CD8-positive, alpha-beta memory T cell (primary cell): ENCODE measurements at regions not wholly inside any gene's neighbourhood (a gene's known extent, or its start where the extent isn't known, plus 50 kb on each side); places are given as distances from the start of the nearest gene placed in this dataset.

Source experiments
- CTCF ChIA-PET: fragments of 350-600 bp; sonication (Branson Sonifier 250); formaldehyde crosslinking; loops from one replicate; lab custom pipeline; 2021; ENCODE audit warnings: antibody characterized with exemption; lab: Charles Lee
- POLR2A ChIA-PET: fragments of 350-600 bp; sonication (Branson Sonifier 250); formaldehyde crosslinking; loops from one replicate; lab custom pipeline; 2021; ENCODE audit warnings: antibody characterized with exemption; lab: Charles Lee
- DNase-seq, 5 donors: peaks; one replicate each; pipeline versions ENCODE4 v3.0.0 to v3.0.0-alpha.2; 2020 to 2022; ENCODE audit warnings: mixed read lengths in 1 of 5
- H3K27ac ChIP-seq: one replicate; pipeline ENCODE4 v1.7.0; 2013; ENCODE audit warnings: low read depth, mild to moderate bottlenecking, low read length, moderate library complexity
- H3K27me3 ChIP-seq: 2 replicates; pipeline ENCODE4 v1.7.0; 2013; ENCODE audit warnings: low read length, mild to moderate bottlenecking; ENCODE audit not compliant: insufficient read depth, poor library complexity, severe bottlenecking
- H3K36me3 ChIP-seq: 2 replicates; pipeline ENCODE4 v1.7.0; 2013; ENCODE audit warnings: mild to moderate bottlenecking, low read length, moderate library complexity; ENCODE audit not compliant: insufficient read depth
- H3K4me1 ChIP-seq: 2 replicates; pipeline ENCODE4 v1.7.0; 2013; ENCODE audit warnings: mild to moderate bottlenecking, low read length, moderate library complexity; ENCODE audit not compliant: insufficient read depth
- H3K4me3 ChIP-seq: 2 replicates; pipeline ENCODE4 v1.7.0; 2013; ENCODE audit warnings: mild to moderate bottlenecking, low read length
- H3K9me3 ChIP-seq: 2 replicates; pipeline ENCODE4 v1.7.0; 2013; ENCODE audit warnings: mild to moderate bottlenecking, low read length
- H3K27ac Mint-ChIP-seq, 8 donors: one replicate each; pipeline ENCODE4 v1.8.0; 2020 to 2021; ENCODE audit warnings: mixed read lengths in 8 of 8, mild to moderate bottlenecking in 6 of 8, inconsistent platforms in 3 of 8, moderate library complexity in 3 of 8
- H3K27me3 Mint-ChIP-seq, 2 donors: one replicate each; pipeline ENCODE4 v1.8.0; 2020 to 2021; ENCODE audit warnings: mixed read lengths in 2 of 2, mild to moderate bottlenecking in 1 of 2, moderate library complexity in 1 of 2
- H3K36me3 Mint-ChIP-seq, 3 donors: one replicate each; pipeline ENCODE4 v1.8.0; 2020 to 2021; ENCODE audit warnings: mixed read lengths in 3 of 3, inconsistent platforms in 1 of 3, mild to moderate bottlenecking in 1 of 3
- H3K4me1 Mint-ChIP-seq, 3 donors: one replicate each; pipeline ENCODE4 v1.8.0; 2020 to 2021; ENCODE audit warnings: mixed read lengths in 3 of 3, inconsistent platforms in 1 of 3, mild to moderate bottlenecking in 1 of 3
- H3K4me3 Mint-ChIP-seq, 7 donors: one replicate each; pipeline ENCODE4 v1.8.0; 2020 to 2021; ENCODE audit warnings: mixed read lengths in 7 of 7, mild to moderate bottlenecking in 6 of 7, moderate library complexity in 4 of 7, inconsistent platforms in 2 of 7
- H3K9me3 Mint-ChIP-seq, 5 donors: one replicate each; pipeline ENCODE4 v1.8.0; 2020 to 2022; ENCODE audit warnings: mixed read lengths in 5 of 5, mild to moderate bottlenecking in 3 of 5, moderate library complexity in 2 of 5, inconsistent platforms in 1 of 5

DNA sequence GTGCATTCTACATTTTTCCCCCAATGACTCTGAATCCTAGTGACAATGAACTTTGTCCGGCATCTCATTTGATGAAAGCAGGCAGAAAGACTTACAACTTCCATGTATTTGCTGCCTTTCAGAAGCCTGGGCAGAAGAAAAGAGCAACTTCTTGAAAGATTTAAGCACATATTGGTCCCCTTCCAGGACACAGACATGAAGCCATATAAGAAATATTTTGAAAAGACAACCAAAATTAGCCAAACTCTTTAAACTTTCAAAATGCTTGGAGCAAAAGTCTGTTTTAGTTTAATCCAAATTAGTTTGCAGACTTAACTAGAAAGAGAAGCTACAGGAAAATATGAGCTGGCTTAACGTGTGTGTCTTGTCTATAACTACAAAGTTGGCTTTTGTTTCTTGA, 492.5 kb downstream of the NR4A2 start:
- CTCF ChIA-PET = no interaction called here
- Histone ChIP-seq H3K27me3 (no peaks in the 10 kb centered on the region), H3K4me3 (no peak overlapping the region), H3K9me3 (no peaks in the 10 kb centered on the region), H3K36me3 (no peaks in the 10 kb centered on the region), H3K27ac (no peak overlapping the region), H3K4me1 (no peaks in the 10 kb centered on the region)
- Mint-ChIP-seq H3K27me3 (peaks cover 0 to 1% of the 10 kb centered on the region in 2 donors), H3K27ac (no peak overlapping the region), H3K4me3 (no peak overlapping the region), H3K36me3 (no peaks in the 10 kb centered on the region), H3K9me3 (no peaks in the 10 kb centered on the region), H3K4me1 (no peaks in the 10 kb centered on the region)
- no peak for DNase-seq
- POLR2A ChIA-PET = no interaction called here

GRCh38 chr2:155839436-155839835, 493.1 kb downstream of the NR4A2 start:
- Mint-ChIP-seq H3K4me1 (no peaks in the 10 kb centered on the region), H3K27me3 (no peaks in the 10 kb centered on the region), H3K4me3 (no peak overlapping the region), H3K9me3 (no peaks in the 10 kb centered on the region), H3K36me3 (no peaks in the 10 kb centered on the region), H3K27ac (no peak overlapping the region)
- POLR2A ChIA-PET = no interaction called here
- CTCF ChIA-PET = no interaction called here
- no peaks in the 10 kb centered on the region for H3K27me3 ChIP-seq
- DNase-seq = no peak
- no peaks in the 10 kb centered on the region for H3K4me1 ChIP-seq
- no peak overlapping the region for H3K27ac ChIP-seq
- H3K4me3 ChIP-seq = no peak overlapping the region
- H3K36me3 ChIP-seq = no peaks in the 10 kb centered on the region
- H3K9me3 ChIP-seq = no peaks in the 10 kb centered on the region

DNA sequence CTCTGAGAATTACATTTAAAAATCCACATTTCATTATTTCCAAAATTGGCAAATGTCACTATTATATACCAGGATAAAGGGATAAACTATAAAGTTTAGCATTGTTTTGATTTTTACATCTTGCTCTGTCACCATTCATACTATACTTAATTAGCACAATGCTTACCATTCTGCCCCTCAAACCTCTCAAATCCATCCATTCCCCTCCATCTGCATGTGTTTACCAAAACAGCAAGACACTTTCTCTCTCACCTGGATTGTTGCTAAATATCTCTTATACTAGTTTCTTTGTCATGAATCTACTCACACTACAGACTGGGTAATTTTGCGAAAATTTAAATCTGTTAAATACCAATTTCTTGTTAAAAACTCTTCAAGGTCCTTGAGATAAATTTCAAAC, 496.1 kb downstream of the NR4A2 start:
- no peaks in the 10 kb centered on the region for H3K9me3 ChIP-seq
- ChIA-PET POLR2A (no interaction called here), CTCF (no interaction called here)
- H3K36me3 Mint-ChIP-seq = no peaks in the 10 kb centered on the region
- H3K4me3 Mint-ChIP-seq = no peak overlapping the region
- H3K4me1 ChIP-seq = no peaks in the 10 kb centered on the region
- no peak overlapping the region for H3K27ac ChIP-seq
- H3K4me3 ChIP-seq = no peak overlapping the region
- no peaks in the 10 kb centered on the region for H3K4me1 Mint-ChIP-seq
- no peaks in the 10 kb centered on the region for H3K36me3 ChIP-seq
- H3K27me3 ChIP-seq = no peaks in the 10 kb centered on the region
- DNase-seq = no peak
- no peaks in the 10 kb centered on the region for H3K9me3 Mint-ChIP-seq
- no peak overlapping the region for H3K27ac Mint-ChIP-seq
- no peaks in the 10 kb centered on the region for H3K27me3 Mint-ChIP-seq

- Histone ChIP-seq H3K9me3 (no peaks in the 10 kb centered on the region), H3K27me3 (no peaks in the 10 kb centered on the region), H3K27ac (no peak overlapping the region), H3K36me3 (no peaks in the 10 kb centered on the region), H3K4me3 (no peak overlapping the region), H3K4me1 (no peaks in the 10 kb centered on the region)
- DNase-seq = no peak
- ChIA-PET POLR2A (no interaction called here), CTCF (no interaction called here)
- Mint-ChIP-seq H3K27ac (no peak overlapping the region), H3K9me3 (peaks cover 0 to 2% (median 0%) of the 10 kb centered on the region in 5 donors), H3K4me3 (no peak overlapping the region), H3K36me3 (no peaks in the 10 kb centered on the region), H3K4me1 (no peaks in the 10 kb centered on the region), H3K27me3 (no peaks in the 10 kb centered on the region)
Observed at GRCh38 chr2:155830817-155831579, 501.5 kb downstream of the NR4A2 start.

GRCh38 chr2:155830351-155830750, 502.2 kb downstream of the NR4A2 start:
- no peaks in the 10 kb centered on the region for H3K36me3 Mint-ChIP-seq
- no peaks in the 10 kb centered on the region for H3K4me1 ChIP-seq
- H3K4me1 Mint-ChIP-seq = no peaks in the 10 kb centered on the region

DNA sequence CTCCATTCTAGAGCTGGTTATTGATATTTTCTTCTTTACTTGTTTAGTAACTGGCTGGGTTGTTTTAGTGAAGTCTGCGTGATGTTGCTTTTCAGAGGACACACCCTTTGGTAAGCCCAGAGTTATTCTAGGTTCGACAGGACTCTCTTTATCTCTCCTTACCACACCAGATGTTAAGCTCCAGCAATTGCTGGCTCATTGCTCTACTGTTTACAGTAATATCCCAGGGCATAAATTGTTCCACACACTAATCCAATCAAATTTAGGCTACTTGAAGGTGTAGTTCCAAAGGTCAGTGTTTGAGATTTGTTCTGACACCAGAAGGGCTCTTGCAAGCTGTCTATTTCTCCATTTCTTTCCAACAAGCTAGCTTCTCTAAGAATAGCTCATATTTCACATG, 506.6 kb downstream of the NR4A2 start:
- POLR2A ChIA-PET = no interaction called here
- H3K27ac Mint-ChIP-seq = no peak overlapping the region

More at GRCh38 chr2:155830351-155830750, 502.2 kb downstream of the NR4A2 start:
- no peak overlapping the region for H3K27ac Mint-ChIP-seq
- no peaks in the 10 kb centered on the region for H3K36me3 ChIP-seq
- CTCF ChIA-PET = no interaction called here
- H3K27me3 Mint-ChIP-seq = no peaks in the 10 kb centered on the region
- no peak for DNase-seq
- H3K27ac ChIP-seq = no peak overlapping the region
- H3K9me3 Mint-ChIP-seq = peaks cover 0 to 2% (median 0%) of the 10 kb centered on the region in 5 donors
- no peak overlapping the region for H3K4me3 Mint-ChIP-seq
- no peak overlapping the region for H3K4me3 ChIP-seq
- POLR2A ChIA-PET = no interaction called here
- H3K9me3 ChIP-seq = no peaks in the 10 kb centered on the region
- no peaks in the 10 kb centered on the region for H3K27me3 ChIP-seq

GRCh38 chr2:155815851-155816250, 516.7 kb downstream of the NR4A2 start:
- Histone ChIP-seq H3K4me3 (no peak overlapping the region), H3K9me3 (no peaks in the 10 kb centered on the region), H3K27me3 (no peaks in the 10 kb centered on the region), H3K4me1 (no peaks in the 10 kb centered on the region), H3K36me3 (no peaks in the 10 kb centered on the region), H3K27ac (no peak overlapping the region)
- Mint-ChIP-seq H3K9me3 (peaks cover 0 to 8% (median 2%) of the 10 kb centered on the region in 5 donors), H3K4me1 (no peaks in the 10 kb centered on the region), H3K4me3 (no peak overlapping the region), H3K36me3 (no peaks in the 10 kb centered on the region), H3K27me3 (no peaks in the 10 kb centered on the region), H3K27ac (no peak overlapping the region)
- ChIA-PET CTCF (no interaction called here), POLR2A (no interaction called here)
- no peak for DNase-seq

More for the DNA sequence above, 506.6 kb downstream of the NR4A2 start:
- Histone ChIP-seq H3K27me3 (no peaks in the 10 kb centered on the region), H3K9me3 (no peaks in the 10 kb centered on the region), H3K4me1 (no peaks in the 10 kb centered on the region), H3K4me3 (no peak overlapping the region), H3K36me3 (no peaks in the 10 kb centered on the region), H3K27ac (no peak overlapping the region)
- Mint-ChIP-seq H3K36me3 (no peaks in the 10 kb centered on the region), H3K27me3 (no peaks in the 10 kb centered on the region), H3K4me3 (no peak overlapping the region), H3K9me3 (peaks cover 0 to 2% (median 0%) of the 10 kb centered on the region in 5 donors), H3K4me1 (no peaks in the 10 kb centered on the region)
- no peak for DNase-seq
- CTCF ChIA-PET = no interaction called here

GRCh38 chr2:155815275-155815674, 517.2 kb downstream of the NR4A2 start:
- H3K4me1 Mint-ChIP-seq = no peaks in the 10 kb centered on the region
- H3K27me3 ChIP-seq = no peaks in the 10 kb centered on the region
- H3K9me3 ChIP-seq = no peaks in the 10 kb centered on the region
- DNase-seq = no peak
- CTCF ChIA-PET = no interaction called here
- POLR2A ChIA-PET = no interaction called here
- H3K4me3 Mint-ChIP-seq = no peak overlapping the region
- H3K27ac ChIP-seq = no peak overlapping the region
- peaks cover 0 to 8% (median 2%) of the 10 kb centered on the region in 5 donors for H3K9me3 Mint-ChIP-seq
- no peaks in the 10 kb centered on the region for H3K36me3 ChIP-seq
- no peaks in the 10 kb centered on the region for H3K27me3 Mint-ChIP-seq
- H3K36me3 Mint-ChIP-seq = no peaks in the 10 kb centered on the region
- H3K4me1 ChIP-seq = no peaks in the 10 kb centered on the region
- H3K27ac Mint-ChIP-seq = no peak overlapping the region
- no peak overlapping the region for H3K4me3 ChIP-seq
